ENCODE measurements at regions not wholly inside any gene's neighbourhood (a gene's known extent, or its start where the extent isn't known, plus 50 kb on each side); places are given as distances from the start of the nearest gene placed in this dataset.

DNA sequence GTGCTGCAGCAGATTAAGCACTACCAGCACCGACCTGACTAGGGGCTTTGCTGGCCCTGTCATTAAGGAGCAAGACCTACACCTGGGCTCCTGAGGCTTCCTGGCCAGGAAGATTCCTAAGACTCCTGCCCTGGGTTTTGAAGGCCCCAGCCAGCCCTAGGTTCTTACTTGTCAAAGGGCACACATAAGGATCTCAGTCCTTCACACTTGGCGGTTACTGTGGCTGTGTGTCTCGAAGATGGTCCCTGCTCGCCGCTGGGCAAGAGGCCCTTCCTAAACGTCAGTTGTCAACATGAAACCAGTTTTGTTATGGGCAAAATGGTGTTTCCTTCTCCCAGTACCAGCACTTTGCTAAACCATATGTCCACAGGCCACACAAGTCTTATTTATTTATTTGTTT lies 470.6 kb downstream of the TOX3 start:
- no peak overlapping the region for H3K4me3 ChIP-seq (ENCODE audit: low read depth, low read length, poor library complexity, severe bottlenecking)
- DNase-seq (ENCODE audit: low spot score), result no peak
- H3K4me1 ChIP-seq (ENCODE audit: insufficient read depth, low read length, poor library complexity, severe bottlenecking), result no peaks in the 10 kb centered on the region
- H3K36me3 ChIP-seq (ENCODE audit: insufficient read depth, low read length), result no peaks in the 10 kb centered on the region
- no peaks in the 10 kb centered on the region for H3K79me2 ChIP-seq (ENCODE audit: insufficient read depth, low read depth, low read length)
- H2AFZ ChIP-seq (ENCODE audit: low read length), result no peak overlapping the region
- no peaks in the 10 kb centered on the region for H3K9me2 ChIP-seq (ENCODE audit: insufficient read depth, low read length)
- no peaks in the 10 kb centered on the region for H3K9me3 ChIP-seq (ENCODE audit: low read length)
- ChIA-PET CTCF (ENCODE audit: unreplicated experiment) (no interaction called here), POLR2A (no interaction called here)
- intact Hi-C loops (cut with micrococcal nuclease; ENCODE audit: unreplicated experiment), result no loop called here
- no peak for TF ChIP-seq EZH2phosphoT487 (IDR thresholded peaks at IDR 0.05; ENCODE audit: borderline replicate concordance, low read depth, low read length)
- TF ChIP-seq, protein P1, sequence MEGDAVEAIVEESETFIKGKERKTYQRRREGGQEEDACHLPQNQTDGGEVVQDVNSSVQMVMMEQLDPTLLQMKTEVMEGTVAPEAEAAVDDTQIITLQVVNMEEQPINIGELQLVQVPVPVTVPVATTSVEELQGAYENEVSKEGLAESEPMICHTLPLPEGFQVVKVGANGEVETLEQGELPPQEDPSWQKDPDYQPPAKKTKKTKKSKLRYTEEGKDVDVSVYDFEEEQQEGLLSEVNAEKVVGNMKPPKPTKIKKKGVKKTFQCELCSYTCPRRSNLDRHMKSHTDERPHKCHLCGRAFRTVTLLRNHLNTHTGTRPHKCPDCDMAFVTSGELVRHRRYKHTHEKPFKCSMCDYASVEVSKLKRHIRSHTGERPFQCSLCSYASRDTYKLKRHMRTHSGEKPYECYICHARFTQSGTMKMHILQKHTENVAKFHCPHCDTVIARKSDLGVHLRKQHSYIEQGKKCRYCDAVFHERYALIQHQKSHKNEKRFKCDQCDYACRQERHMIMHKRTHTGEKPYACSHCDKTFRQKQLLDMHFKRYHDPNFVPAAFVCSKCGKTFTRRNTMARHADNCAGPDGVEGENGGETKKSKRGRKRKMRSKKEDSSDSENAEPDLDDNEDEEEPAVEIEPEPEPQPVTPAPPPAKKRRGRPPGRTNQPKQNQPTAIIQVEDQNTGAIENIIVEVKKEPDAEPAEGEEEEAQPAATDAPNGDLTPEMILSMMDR (conservative IDR thresholded peaks at IDR 0.05; ENCODE audit: low read length), result no peak
- H4K20me1 ChIP-seq (ENCODE audit: insufficient read depth, low read length), result no peaks in the 10 kb centered on the region
- H3K27ac ChIP-seq (ENCODE audit: low read depth, low read length, poor library complexity, severe bottlenecking), result no peak overlapping the region
- no peak overlapping the region for H3K4me2 ChIP-seq (ENCODE audit: low read length)
- BruUV-seq (replicated peaks), result no TSS peak

DNA sequence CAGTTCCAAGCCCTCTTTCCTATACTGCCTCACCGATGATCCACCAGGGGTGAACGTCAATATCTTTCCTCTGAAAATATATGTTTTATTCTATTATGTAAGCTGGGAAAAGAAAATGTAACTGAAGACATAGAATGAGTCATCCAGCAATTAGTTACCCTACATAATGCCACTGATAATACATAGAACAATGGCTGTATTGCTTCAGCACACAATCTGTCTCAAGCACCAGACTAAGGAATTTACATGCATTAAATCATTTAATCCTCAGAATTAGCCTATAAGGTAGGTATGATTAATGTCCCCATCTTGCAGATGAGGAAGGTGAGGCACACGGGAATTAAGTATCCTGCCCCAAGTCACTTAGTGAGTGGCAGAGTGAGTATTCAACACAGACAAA lies 472.8 kb downstream of the TOX3 start:
- no peaks in the 10 kb centered on the region for H3K9me2 ChIP-seq (ENCODE audit: insufficient read depth, low read length)
- H4K20me1 ChIP-seq (ENCODE audit: insufficient read depth, low read length), result no peaks in the 10 kb centered on the region
- intact Hi-C loops (cut with micrococcal nuclease; ENCODE audit: unreplicated experiment), result no loop called here
- H2AFZ ChIP-seq (ENCODE audit: low read length), result no peak overlapping the region
- H3K4me2 ChIP-seq (ENCODE audit: low read length), result no peak overlapping the region
- H3K27ac ChIP-seq (ENCODE audit: low read depth, low read length, poor library complexity, severe bottlenecking), result no peak overlapping the region
- no TSS peak for BruUV-seq (replicated peaks)
- H3K4me3 ChIP-seq (ENCODE audit: low read depth, low read length, poor library complexity, severe bottlenecking), result no peak overlapping the region
- no peaks in the 10 kb centered on the region for H3K36me3 ChIP-seq (ENCODE audit: insufficient read depth, low read length)
- no peaks in the 10 kb centered on the region for H3K79me2 ChIP-seq (ENCODE audit: insufficient read depth, low read depth, low read length)
- H3K9me3 ChIP-seq (ENCODE audit: low read length), result no peaks in the 10 kb centered on the region
- H3K4me1 ChIP-seq (ENCODE audit: insufficient read depth, low read length, poor library complexity, severe bottlenecking), result no peaks in the 10 kb centered on the region
- ChIA-PET CTCF (ENCODE audit: unreplicated experiment) (interaction anchor here (0.6 kb wide), 1 partner anchor 1787 kb away, joined by 3 read pairs; no protein-coding TSS in a partner anchor), POLR2A (no interaction called here)
- no peak for DNase-seq (ENCODE audit: low spot score)
- no peak for TF ChIP-seq EZH2phosphoT487 (IDR thresholded peaks at IDR 0.05; ENCODE audit: borderline replicate concordance, low read depth, low read length)
- TF ChIP-seq, protein P1 (conservative IDR thresholded peaks at IDR 0.05; ENCODE audit: low read length), result no peak

DNA sequence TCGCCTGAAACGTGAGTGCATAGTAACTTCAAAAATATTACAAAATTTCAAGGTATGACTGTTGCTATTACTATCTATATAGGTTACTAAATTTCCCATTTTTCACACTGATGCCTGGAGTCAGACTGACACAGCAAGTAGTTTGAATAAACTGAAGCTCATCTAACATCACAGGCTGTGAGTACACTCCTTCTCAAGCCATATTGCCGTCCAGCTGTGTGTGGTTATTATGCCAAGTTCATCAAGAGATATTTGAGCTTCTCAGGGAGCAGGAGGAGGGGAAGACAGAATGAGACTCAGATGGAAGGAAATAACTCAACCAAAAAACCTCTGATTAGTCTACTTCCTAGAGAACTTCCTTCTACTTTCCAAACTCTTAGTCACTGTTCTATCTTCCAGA lies 473.9 kb downstream of the TOX3 start:
- TF ChIP-seq, protein P1 (conservative IDR thresholded peaks at IDR 0.05; ENCODE audit: low read length), result no peak
- no peak for TF ChIP-seq EZH2phosphoT487 (IDR thresholded peaks at IDR 0.05; ENCODE audit: borderline replicate concordance, low read depth, low read length)
- Histone ChIP-seq H2AFZ (ENCODE audit: low read length) (no peak overlapping the region), H3K9me3 (ENCODE audit: low read length) (no peaks in the 10 kb centered on the region), H4K20me1 (ENCODE audit: insufficient read depth, low read length) (no peaks in the 10 kb centered on the region), H3K4me2 (ENCODE audit: low read length) (no peak overlapping the region), H3K4me1 (ENCODE audit: insufficient read depth, low read length, poor library complexity, severe bottlenecking) (no peaks in the 10 kb centered on the region), H3K9me2 (ENCODE audit: insufficient read depth, low read length) (no peaks in the 10 kb centered on the region), H3K4me3 (ENCODE audit: low read depth, low read length, poor library complexity, severe bottlenecking) (no peak overlapping the region), H3K36me3 (ENCODE audit: insufficient read depth, low read length) (no peaks in the 10 kb centered on the region), H3K79me2 (ENCODE audit: insufficient read depth, low read depth, low read length) (no peaks in the 10 kb centered on the region), H3K27ac (ENCODE audit: low read depth, low read length, poor library complexity, severe bottlenecking) (no peak overlapping the region)
- POLR2A ChIA-PET, result no interaction called here
- no TSS peak for BruUV-seq (replicated peaks)
- intact Hi-C loops (cut with micrococcal nuclease; ENCODE audit: unreplicated experiment), result no loop called here
- DNase-seq (ENCODE audit: low spot score), result no peak
- CTCF ChIA-PET (ENCODE audit: unreplicated experiment), result no interaction called here

Measured in OCI-LY7 (cell line).